GM19238 (cell line): ENCODE measurements at regions not wholly inside any gene's neighbourhood (a gene's known extent, or its start where the extent isn't known, plus 50 kb on each side); places are given as distances from the start of the nearest gene placed in this dataset.

Source experiments
- DNase-seq: peaks from one replicate; pipeline ENCODE4 v3.0.0; 2011; ENCODE audit warnings: low spot score; ENCODE audit not compliant: insufficient read length

GRCh38 chr19:31597616-31598015 is 248.4 kb upstream of the TSHZ3 start:
- DNase-seq, result no peak

GRCh38 chr19:31598730-31599238 is 249.5 kb upstream of the TSHZ3 start:
- no peak for DNase-seq

- DNase-seq, result no peak
These were observed 251.6 kb upstream of the TSHZ3 start for GRCh38 chr19:31600731-31601295.

- no peak for DNase-seq
These were observed 252.6 kb upstream of the TSHZ3 start for GRCh38 chr19:31601855-31602254.

- no peak for DNase-seq
These were observed 253.3 kb upstream of the TSHZ3 start for GRCh38 chr19:31602548-31602947.

GRCh38 chr19:31604493-31605040 is 255.3 kb upstream of the TSHZ3 start:
- DNase-seq, result no peak

GRCh38 chr19:31610018-31610417 is 260.8 kb upstream of the TSHZ3 start:
- DNase-seq, result no peak

- DNase-seq, result no peak
These were observed 262.0 kb upstream of the TSHZ3 start for GRCh38 chr19:31611046-31611877.

GRCh38 chr19:31612873-31613272 is 263.6 kb upstream of the TSHZ3 start:
- no peak for DNase-seq

- DNase-seq, result no peak
These were observed 264.5 kb upstream of the TSHZ3 start for GRCh38 chr19:31613683-31614219.

- DNase-seq, result no peak
These were observed 266.8 kb upstream of the TSHZ3 start for GRCh38 chr19:31616031-31616430.

- no peak for DNase-seq
These were observed 267.9 kb upstream of the TSHZ3 start for GRCh38 chr19:31617010-31617585.

GRCh38 chr19:31625056-31625455 is 275.8 kb upstream of the TSHZ3 start:
- no peak for DNase-seq

- no peak for DNase-seq
These were observed 276.3 kb upstream of the TSHZ3 start for GRCh38 chr19:31625575-31625974.

GRCh38 chr19:31626941-31627340 is 277.7 kb upstream of the TSHZ3 start:
- DNase-seq, result no peak

GRCh38 chr19:31627620-31628365 is 278.6 kb upstream of the TSHZ3 start:
- DNase-seq, result no peak

- DNase-seq, result no peak
These were observed 280.5 kb upstream of the TSHZ3 start for GRCh38 chr19:31629579-31630363.

- DNase-seq, result no peak
These were observed 283.8 kb upstream of the TSHZ3 start for GRCh38 chr19:31633014-31633413.

GRCh38 chr19:31639306-31639705 is 290.1 kb upstream of the TSHZ3 start:
- DNase-seq, result no peak

GRCh38 chr19:31641591-31641990 is 292.4 kb upstream of the TSHZ3 start:
- DNase-seq, result no peak
